ENCODE measurements at regions not wholly inside any gene's neighbourhood (a gene's known extent, or its start where the extent isn't known, plus 50 kb on each side); places are given as distances from the start of the nearest gene placed in this dataset.
"Not testable (repeated sequence)": the region's sequence is repeated elsewhere in the genome, so short reads cannot be mapped to it uniquely, and the experiment has no call there.

DNA sequence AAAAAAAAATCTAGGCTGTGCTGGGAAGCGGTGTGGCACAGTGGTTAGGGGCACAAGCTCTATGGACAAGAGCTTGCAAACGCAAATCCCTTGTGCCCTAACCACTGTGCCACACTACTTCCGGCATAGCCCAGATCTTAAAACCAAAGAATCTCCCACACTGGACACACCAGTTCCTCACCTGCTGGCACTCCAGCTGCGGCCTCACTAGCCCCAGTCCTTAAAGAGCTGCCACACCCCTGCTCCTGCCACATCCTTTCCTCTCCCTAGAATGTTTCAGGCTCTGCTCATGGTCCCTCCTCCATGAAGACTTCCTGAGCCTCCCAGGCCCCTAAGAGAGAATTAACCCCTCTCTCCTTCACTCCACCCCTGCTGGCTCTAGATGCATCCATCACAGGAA, 71.8 kb upstream of the SRSF6 start:
- no peaks in the 10 kb centered on the region for H3K27me3 ChIP-seq (ENCODE audit: insufficient read depth, low read length)
- H2AFZ ChIP-seq (ENCODE audit: low read length, unreplicated experiment): no peak overlapping the region
- no peaks in the 10 kb centered on the region for H3K79me2 ChIP-seq (ENCODE audit: control insufficient read depth, insufficient read depth, low read length, unreplicated experiment)
- H3K36me3 ChIP-seq (ENCODE audit: insufficient read depth, low read length): no peaks in the 10 kb centered on the region
- peaks cover 7% of the 10 kb centered on the region for H3K4me1 ChIP-seq (ENCODE audit: control insufficient read depth, insufficient read depth, low read length, unreplicated experiment)
- no peak overlapping the region for H3K4me3 ChIP-seq (ENCODE audit: low read depth, low read length)
- H3K27ac ChIP-seq (ENCODE audit: low read depth, low read length): no peak overlapping the region

DNA sequence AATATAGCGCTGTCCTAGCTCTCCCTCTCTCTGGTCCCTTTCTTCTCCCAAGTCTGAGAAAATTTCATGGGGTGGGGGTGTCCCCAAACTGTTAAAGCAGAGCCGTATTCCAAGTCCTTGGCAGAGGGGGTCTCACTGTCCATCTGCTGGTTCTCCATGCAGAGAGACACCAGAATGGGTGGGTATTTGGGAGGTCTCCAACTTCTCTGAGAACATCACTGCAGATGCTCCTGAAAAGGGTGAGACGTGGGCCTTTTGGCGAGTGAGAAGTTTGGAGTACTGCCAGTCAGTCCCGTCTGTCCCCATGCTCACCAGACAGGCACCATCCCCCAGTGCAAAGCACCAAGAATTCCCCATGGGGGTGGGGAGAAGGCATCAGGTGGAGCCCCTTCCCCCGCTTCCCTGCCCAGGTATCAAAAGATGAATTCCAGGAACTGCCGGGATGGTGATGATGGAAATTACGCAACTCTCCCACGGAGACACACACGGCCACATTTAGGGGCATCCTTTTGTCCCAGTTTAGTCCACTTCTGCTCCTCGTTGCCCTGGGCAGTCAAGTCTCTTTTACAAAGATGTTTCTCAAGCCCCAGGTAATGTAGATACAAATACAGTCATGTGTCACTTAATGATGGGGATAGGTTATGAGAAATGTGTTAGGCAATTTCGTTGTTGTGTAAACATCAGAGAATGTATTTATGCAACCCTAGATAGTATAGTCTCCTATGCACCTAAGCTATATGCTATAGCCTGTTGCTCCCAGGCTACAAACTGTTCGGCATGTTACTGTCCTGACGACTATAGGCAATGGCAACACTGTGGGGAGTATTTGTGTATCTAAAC, 73.4 kb upstream of the SRSF6 start:
- no peaks in the 10 kb centered on the region for H3K79me2 ChIP-seq (ENCODE audit: control insufficient read depth, insufficient read depth, low read length, unreplicated experiment)
- no peak overlapping the region for H2AFZ ChIP-seq (ENCODE audit: low read length, unreplicated experiment)
- no peaks in the 10 kb centered on the region for H3K27me3 ChIP-seq (ENCODE audit: insufficient read depth, low read length)
- no peaks in the 10 kb centered on the region for H3K36me3 ChIP-seq (ENCODE audit: insufficient read depth, low read length)
- H3K4me1 ChIP-seq (ENCODE audit: control insufficient read depth, insufficient read depth, low read length, unreplicated experiment): peaks cover 16% of the 10 kb centered on the region
- H3K27ac ChIP-seq (ENCODE audit: low read depth, low read length): no peak overlapping the region
- no peak overlapping the region for H3K4me3 ChIP-seq (ENCODE audit: low read depth, low read length)

DNA sequence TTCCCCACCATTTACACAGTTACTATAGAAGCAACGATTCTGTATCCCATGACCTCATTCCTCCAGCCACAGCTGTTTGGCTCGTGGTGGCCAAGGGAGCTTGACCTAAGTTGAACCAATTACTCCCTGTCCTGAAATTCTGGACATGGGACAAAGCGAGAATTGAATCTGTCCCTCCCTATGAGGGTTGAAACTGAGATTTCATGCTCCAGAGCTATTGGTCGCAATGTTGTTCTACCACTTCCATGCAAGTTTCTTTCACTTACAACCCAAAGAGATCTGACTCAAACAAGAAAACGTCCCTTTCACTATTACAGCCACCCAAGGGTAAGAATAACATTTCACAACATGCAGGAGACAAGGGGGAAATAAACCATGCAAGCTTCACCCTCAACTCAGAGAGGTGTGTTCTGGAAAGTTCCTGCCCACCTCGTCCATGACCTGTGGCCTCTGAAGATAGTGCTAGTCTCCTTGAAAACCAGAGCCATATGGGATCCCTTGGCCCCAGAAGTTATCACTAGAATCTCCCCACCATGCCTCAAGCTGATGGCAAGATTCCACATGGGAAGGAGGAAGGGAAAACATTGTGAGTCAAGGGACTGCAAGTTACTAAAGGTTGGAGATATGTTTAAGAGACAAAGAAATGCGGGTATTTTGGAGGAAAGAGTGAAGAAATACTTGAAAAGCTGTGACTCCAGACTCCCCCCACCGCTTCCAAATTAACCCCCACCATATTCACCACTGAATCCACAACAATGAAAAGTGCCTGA, 74.5 kb upstream of the SRSF6 start:
- Histone ChIP-seq H3K79me2 (ENCODE audit: control insufficient read depth, insufficient read depth, low read length, unreplicated experiment) (no peaks in the 10 kb centered on the region), H2AFZ (ENCODE audit: low read length, unreplicated experiment) (no peak overlapping the region), H3K27me3 (ENCODE audit: insufficient read depth, low read length) (no peaks in the 10 kb centered on the region), H3K4me3 (ENCODE audit: low read depth, low read length) (no peak overlapping the region), H3K36me3 (ENCODE audit: insufficient read depth, low read length) (no peaks in the 10 kb centered on the region), H3K27ac (ENCODE audit: low read depth, low read length) (no peak overlapping the region), H3K4me1 (ENCODE audit: control insufficient read depth, insufficient read depth, low read length, unreplicated experiment) (peaks cover 9% of the 10 kb centered on the region)

GRCh38 chr20:43382135-43382534, 75.6 kb upstream of the SRSF6 start:
- H3K27me3 ChIP-seq (ENCODE audit: insufficient read depth, low read length); H3K79me2 ChIP-seq (ENCODE audit: control insufficient read depth, insufficient read depth, low read length, unreplicated experiment); H2AFZ ChIP-seq (ENCODE audit: low read length, unreplicated experiment); H3K4me3 ChIP-seq (ENCODE audit: low read depth, low read length); H3K4me1 ChIP-seq (ENCODE audit: control insufficient read depth, insufficient read depth, low read length, unreplicated experiment); H3K27ac ChIP-seq (ENCODE audit: low read depth, low read length); H3K36me3 ChIP-seq (ENCODE audit: insufficient read depth, low read length): not testable (repeated sequence)

- H3K27me3 ChIP-seq (ENCODE audit: insufficient read depth, low read length); H3K79me2 ChIP-seq (ENCODE audit: control insufficient read depth, insufficient read depth, low read length, unreplicated experiment); H3K4me1 ChIP-seq (ENCODE audit: control insufficient read depth, insufficient read depth, low read length, unreplicated experiment); H3K4me3 ChIP-seq (ENCODE audit: low read depth, low read length); H2AFZ ChIP-seq (ENCODE audit: low read length, unreplicated experiment); H3K27ac ChIP-seq (ENCODE audit: low read depth, low read length); H3K36me3 ChIP-seq (ENCODE audit: insufficient read depth, low read length): not testable (repeated sequence)
These were observed 76.2 kb upstream of the SRSF6 start for GRCh38 chr20:43381533-43381932.

DNA sequence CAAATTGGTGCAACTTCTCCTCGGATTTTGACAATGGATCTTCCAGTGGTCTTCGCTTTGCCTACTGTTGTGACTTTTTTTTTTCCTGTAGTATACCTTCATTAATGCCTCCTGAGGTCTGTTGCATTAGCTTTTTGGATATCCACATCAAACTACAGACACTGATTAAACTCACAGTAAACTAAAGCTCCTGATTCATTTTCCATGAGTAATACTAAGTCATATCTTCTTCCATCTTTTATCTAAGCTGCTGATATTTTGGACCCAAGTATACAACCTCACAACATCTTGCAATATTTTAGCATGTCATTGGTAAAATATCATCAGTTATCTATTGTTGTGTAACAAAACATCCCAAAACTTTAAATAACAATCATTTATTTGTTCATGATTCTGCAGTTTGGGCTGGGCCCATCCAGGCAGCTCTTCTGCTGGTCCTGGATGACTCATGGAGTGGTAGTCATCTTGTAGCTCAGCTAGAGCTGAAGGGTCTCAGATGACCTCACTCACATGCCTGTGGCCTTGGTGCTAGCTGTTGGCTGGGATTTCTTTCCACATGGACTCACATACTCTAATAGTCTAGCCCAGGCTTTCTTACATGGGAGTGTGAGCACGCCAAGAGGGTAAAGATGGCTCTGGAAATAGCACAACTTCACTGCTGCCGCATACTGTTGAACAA, 78.3 kb upstream of the SRSF6 start:
- Histone ChIP-seq H3K27ac (ENCODE audit: low read depth, low read length) (no peak overlapping the region; the same call in 1 of the 2 replicates), H3K4me1 (ENCODE audit: control insufficient read depth, insufficient read depth, low read length, unreplicated experiment) (peaks cover 9% of the 10 kb centered on the region), H3K36me3 (ENCODE audit: insufficient read depth, low read length) (no peaks in the 10 kb centered on the region), H3K4me3 (ENCODE audit: low read depth, low read length) (no peak overlapping the region), H3K27me3 (ENCODE audit: insufficient read depth, low read length) (no peaks in the 10 kb centered on the region), H2AFZ (ENCODE audit: low read length, unreplicated experiment) (no peak overlapping the region), H3K79me2 (ENCODE audit: control insufficient read depth, insufficient read depth, low read length, unreplicated experiment) (no peaks in the 10 kb centered on the region)

DNA sequence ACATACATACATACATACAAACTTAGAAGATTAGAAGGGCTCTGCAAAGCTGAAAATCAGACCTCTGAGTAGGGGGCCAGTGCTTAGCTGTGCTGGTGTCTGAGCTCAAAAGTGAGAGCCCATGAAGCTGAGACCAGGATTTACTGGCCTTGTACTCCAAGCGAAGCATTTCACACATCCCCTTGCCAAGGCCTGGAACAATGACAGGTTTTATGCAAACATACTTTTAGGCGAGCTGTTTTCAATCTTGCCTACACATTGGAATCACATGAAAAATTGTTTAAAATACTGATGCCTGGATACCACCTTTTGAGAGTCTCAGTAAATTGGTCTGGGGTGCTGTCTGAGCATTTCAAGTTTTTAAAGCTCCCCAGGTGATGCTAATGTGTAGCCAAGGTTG, 80.9 kb upstream of the SRSF6 start:
- H3K79me2 ChIP-seq (ENCODE audit: control insufficient read depth, insufficient read depth, low read length, unreplicated experiment): no peaks in the 10 kb centered on the region
- no peak overlapping the region for H2AFZ ChIP-seq (ENCODE audit: low read length, unreplicated experiment)
- no peak overlapping the region for H3K4me3 ChIP-seq (ENCODE audit: low read depth, low read length)
- no peaks in the 10 kb centered on the region for H3K27me3 ChIP-seq (ENCODE audit: insufficient read depth, low read length)
- no peaks in the 10 kb centered on the region for H3K36me3 ChIP-seq (ENCODE audit: insufficient read depth, low read length)
- no peak overlapping the region for H3K27ac ChIP-seq (ENCODE audit: low read depth, low read length)
- H3K4me1 ChIP-seq (ENCODE audit: control insufficient read depth, insufficient read depth, low read length, unreplicated experiment): peaks cover 9% of the 10 kb centered on the region

DNA sequence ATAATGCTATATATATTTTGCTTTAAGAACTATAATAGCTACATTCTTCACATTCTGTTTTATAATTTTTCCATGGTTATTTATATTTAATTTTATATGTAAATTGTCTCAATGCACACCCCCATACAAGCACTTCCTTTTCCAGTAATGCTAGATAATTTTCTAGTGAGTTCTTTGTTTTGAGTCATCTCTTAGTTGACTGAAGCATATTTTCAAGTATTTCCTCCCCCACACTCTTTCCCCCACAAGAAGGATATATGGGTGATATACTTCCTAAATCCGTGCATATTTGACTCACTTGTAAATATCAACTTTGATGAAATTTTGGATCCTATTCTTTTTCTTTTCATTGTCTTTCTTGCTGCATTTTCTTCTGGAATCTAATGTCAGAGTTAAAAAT, 82.1 kb upstream of the SRSF6 start:
- Histone ChIP-seq H3K79me2 (ENCODE audit: control insufficient read depth, insufficient read depth, low read length, unreplicated experiment) (no peaks in the 10 kb centered on the region), H2AFZ (ENCODE audit: low read length, unreplicated experiment) (no peak overlapping the region), H3K27me3 (ENCODE audit: insufficient read depth, low read length) (no peaks in the 10 kb centered on the region), H3K36me3 (ENCODE audit: insufficient read depth, low read length) (no peaks in the 10 kb centered on the region), H3K4me1 (ENCODE audit: control insufficient read depth, insufficient read depth, low read length, unreplicated experiment) (peaks cover 9% of the 10 kb centered on the region), H3K27ac (ENCODE audit: low read depth, low read length) (no peak overlapping the region), H3K4me3 (ENCODE audit: low read depth, low read length) (no peak overlapping the region)

DNA sequence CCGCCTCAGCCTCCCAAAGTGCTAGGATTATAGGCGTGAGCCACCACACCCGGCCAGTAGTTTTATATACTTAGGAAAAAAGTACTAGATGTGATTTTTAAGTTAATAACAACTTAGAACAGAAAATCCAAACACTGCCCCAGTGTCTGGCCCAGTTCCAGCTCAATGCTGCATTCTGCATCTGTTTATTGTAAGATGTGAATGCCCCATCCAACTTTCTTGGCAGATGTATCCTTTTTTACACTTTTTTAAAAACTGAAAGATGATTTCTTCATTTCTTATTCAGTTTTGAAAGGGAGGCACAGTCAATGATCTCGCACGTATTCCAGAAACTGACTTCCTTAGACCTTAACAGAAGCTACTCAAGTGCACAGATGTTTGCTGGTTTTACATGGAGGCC, 85.6 kb upstream of the SRSF6 start:
- no peak overlapping the region for H2AFZ ChIP-seq (ENCODE audit: low read length, unreplicated experiment)
- H3K4me1 ChIP-seq (ENCODE audit: control insufficient read depth, insufficient read depth, low read length, unreplicated experiment): no peaks in the 10 kb centered on the region
- no peaks in the 10 kb centered on the region for H3K27me3 ChIP-seq (ENCODE audit: insufficient read depth, low read length)
- H3K4me3 ChIP-seq (ENCODE audit: low read depth, low read length): no peak overlapping the region
- H3K79me2 ChIP-seq (ENCODE audit: control insufficient read depth, insufficient read depth, low read length, unreplicated experiment): no peaks in the 10 kb centered on the region
- H3K36me3 ChIP-seq (ENCODE audit: insufficient read depth, low read length): no peaks in the 10 kb centered on the region
- no peak overlapping the region for H3K27ac ChIP-seq (ENCODE audit: low read depth, low read length)

GRCh38 chr20:43365691-43366090, 92.0 kb upstream of the SRSF6 start:
- Histone ChIP-seq H3K27me3 (ENCODE audit: insufficient read depth, low read length) (no peaks in the 10 kb centered on the region), H2AFZ (ENCODE audit: low read length, unreplicated experiment) (no peak overlapping the region)

More at GRCh38 chr20:43365691-43366090, 92.0 kb upstream of the SRSF6 start:
- H3K4me3 ChIP-seq (ENCODE audit: low read depth, low read length): no peak overlapping the region
- no peaks in the 10 kb centered on the region for H3K36me3 ChIP-seq (ENCODE audit: insufficient read depth, low read length)
- H3K27ac ChIP-seq (ENCODE audit: low read depth, low read length): no peak overlapping the region
- H3K4me1 ChIP-seq (ENCODE audit: control insufficient read depth, insufficient read depth, low read length, unreplicated experiment): no peaks in the 10 kb centered on the region
- H3K79me2 ChIP-seq (ENCODE audit: control insufficient read depth, insufficient read depth, low read length, unreplicated experiment): no peaks in the 10 kb centered on the region

All from ACC112 (cell line).